GM19043 (cell line): ENCODE measurements at regions not wholly inside any gene's neighbourhood (a gene's known extent, or its start where the extent isn't known, plus 50 kb on each side); places are given as distances from the start of the nearest gene placed in this dataset.
"Not testable (repeated sequence)": the region's sequence is repeated elsewhere in the genome, so short reads cannot be mapped to it uniquely, and the experiment has no call there.

ENCODE experiments used
- ATAC-seq: cut with Tn5 transposase; IDR thresholded peaks from one replicate; pipeline ENCODE4 v1.9.1; 2021; ENCODE audit warnings: low read depth; ENCODE audit not compliant: unreplicated experiment

DNA sequence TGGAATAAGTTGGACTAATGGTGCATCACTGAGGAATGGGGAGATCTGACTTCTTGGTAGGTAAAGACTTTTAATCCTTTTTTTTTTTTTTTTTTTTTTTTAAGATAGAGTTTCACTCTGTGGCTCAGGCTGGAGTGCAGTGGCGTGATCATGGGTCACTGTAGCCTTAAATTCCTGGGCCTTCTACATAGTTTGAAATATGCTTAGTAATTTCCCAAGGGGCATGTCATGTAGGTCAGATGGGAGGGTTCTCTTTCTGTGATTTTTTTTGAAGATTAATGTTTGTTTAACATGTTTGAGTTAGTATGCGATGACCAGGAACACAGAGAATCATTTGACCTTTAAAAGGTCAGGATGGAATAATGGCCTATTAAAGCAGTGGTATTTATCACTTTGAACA is 129.1 kb downstream of the S1PR1 start:
- no peak for ATAC-seq

DNA sequence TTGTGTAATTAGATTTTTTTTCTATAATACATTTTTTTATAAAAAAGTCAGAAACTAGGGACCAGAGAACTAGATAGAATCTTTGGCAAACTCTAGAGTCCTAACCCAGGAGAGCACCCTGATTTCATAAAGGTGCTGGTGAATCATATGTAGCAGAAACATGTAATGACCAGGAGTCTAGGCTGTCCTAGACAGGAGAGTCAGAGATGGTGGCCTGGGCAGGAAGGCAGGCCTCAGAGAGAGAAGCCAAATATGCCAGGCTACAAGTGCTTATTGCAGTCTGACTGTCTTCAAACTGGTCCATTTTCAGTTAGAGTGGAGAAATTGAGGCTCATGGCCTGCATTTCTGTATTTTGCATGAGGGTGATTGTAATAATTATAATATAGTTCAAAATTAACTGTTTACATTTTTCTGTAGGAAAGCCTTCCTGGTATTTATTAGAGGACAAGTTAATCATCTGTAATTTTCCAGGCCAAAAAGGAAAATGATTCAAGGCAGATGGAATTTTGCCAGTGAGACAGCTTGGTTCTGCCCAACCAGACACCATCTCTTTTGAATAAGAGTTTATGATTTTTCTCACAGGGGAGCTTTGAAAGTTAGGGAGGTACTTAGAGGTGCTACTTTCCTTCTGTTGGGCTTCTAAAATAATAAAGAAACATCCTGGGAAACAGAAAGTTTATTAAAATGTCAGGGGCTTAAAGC is 129.8 kb downstream of the S1PR1 start:
- ATAC-seq: no peak

DNA sequence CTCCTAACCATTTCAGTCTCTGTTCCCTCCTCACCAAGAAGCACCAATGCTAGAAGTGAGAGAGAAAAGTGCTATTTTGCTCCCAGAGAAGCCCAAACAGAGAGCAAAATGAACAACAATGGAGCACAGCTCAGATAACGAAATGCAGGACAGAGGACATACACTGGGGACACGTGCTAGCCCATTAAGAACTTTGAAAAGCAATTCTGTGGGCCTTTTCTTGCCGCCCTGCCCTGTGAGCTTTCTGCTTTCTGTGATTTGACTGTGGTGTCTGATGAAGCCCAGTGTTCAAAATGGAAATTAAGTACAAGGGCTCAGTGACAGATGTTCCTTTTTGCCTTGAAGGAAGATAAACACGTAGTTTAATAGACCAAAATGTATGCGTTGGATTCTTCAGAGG is 130.8 kb downstream of the S1PR1 start:
- ATAC-seq: no peak

DNA sequence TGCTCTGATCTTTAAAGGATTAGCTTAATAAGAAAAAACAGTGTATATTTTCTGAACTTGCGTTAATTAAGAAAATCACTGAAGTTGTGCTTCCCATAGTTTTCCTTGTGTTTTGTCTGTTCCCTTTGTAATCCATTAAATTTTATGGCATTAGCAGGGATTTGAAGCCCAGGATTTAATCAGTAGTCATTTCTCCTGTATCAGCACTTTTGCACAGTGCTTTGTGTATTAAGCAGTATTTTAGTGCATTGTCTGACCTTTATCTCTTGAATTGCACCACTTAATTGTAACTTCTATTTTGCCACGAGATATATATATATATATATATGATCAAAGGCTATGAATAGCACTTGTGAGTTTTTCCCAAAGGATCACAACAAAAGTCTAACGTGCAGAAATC is 133.7 kb downstream of the S1PR1 start:
- ATAC-seq: no peak

DNA sequence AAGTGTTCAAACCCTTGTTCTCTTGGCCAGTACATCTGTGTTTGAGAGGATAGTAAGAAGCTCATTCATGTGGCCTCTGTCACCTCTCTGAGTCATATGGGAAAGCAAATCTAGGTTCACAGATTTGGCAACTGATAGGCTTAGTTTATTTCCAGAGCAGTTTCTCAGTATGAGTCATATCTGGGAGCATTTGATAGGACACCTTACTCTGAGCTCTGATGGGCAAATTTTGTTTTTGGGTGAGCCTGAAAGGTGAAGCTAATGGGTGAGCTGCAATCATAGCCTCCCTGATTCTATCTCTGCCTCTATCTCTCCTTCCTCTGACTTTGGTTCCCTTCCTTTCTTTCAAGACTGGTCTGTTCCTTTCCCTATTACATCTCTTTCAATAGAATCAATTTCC is 134.4 kb downstream of the S1PR1 start:
- ATAC-seq: peak; percentile 91

DNA sequence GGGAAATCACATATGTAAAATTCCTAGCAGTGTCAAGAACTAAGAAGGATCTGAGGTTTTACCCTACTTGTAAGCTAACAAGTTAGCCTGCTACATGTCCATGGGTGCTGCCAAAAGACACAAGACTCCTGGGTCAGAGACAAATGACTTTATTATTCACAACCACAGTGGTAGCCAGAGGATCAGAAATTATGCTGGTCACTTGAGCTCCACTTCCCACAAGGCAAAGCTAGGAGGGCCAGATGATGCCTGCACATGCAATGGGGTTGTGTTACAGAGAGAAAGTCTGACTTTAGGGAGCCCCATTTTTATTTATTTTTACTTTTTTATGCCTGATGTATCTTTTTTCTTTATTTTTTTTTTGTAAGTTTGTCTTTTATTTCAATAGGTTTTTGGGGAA is 136.8 kb downstream of the S1PR1 start:
- no peak for ATAC-seq

DNA sequence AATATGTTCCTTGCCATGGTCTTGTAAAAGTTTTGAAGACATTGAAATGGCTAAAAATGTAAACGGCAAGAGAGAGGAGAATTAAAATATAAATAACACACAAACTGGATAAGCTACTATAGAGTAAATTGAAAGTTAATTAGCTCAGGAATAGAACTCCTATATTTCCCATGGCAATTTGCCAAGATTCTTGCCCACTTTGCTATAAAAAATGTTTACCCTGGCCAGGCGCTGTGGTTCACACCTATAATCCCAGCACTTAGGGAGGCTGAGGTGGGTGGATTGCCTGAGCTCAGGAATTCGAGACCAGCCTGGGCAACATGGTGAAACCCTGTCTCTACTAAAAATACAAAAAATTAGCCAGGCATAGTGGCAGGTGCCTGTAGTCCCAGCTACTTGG is 138.6 kb downstream of the S1PR1 start:
- not testable (repeated sequence) for ATAC-seq

DNA sequence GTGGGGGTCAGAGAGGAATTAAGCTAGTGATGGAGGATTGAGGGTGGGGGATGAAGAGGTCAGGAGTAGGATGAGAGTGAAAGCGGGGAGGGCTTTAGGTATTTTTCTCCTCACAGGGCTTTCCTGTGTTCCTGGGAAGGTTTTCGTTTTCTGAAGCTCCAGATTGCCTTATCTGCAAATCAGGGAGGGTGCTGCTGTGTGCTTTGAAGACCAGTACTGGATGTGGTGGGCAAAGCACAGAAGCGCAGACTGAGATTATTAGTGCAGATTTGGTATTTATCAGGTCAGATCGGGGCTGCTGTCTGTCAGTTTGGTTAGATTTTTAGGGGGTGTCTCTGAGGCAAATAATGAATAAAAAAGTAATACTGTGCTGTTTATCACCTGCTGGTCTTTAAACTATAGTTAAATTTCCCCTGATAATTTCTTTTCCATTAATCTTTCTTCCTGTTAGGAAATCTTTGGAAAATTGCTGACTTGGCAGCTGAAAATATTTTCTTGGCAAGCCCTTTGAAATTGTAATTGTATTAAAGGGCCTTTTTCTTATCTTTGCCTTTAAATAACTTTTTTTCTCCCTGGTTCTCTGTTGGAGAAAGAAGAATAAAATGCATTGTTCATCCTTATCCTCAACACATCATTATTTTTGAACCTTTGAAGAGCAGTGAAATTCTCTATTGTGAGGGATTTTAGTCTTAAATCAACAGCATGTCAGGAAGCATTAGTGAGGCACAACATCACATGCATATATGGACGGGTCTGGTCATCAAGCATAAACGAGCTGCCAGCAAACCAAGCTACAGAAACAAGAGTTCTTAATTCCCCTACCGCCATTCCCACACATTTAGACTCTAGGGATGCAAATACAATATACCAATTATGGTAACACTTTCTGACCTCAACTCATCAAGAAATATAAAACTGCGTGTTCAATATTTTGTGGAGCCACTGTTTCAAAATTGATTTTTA is 139.6 kb downstream of the S1PR1 start:
- ATAC-seq: no peak

DNA sequence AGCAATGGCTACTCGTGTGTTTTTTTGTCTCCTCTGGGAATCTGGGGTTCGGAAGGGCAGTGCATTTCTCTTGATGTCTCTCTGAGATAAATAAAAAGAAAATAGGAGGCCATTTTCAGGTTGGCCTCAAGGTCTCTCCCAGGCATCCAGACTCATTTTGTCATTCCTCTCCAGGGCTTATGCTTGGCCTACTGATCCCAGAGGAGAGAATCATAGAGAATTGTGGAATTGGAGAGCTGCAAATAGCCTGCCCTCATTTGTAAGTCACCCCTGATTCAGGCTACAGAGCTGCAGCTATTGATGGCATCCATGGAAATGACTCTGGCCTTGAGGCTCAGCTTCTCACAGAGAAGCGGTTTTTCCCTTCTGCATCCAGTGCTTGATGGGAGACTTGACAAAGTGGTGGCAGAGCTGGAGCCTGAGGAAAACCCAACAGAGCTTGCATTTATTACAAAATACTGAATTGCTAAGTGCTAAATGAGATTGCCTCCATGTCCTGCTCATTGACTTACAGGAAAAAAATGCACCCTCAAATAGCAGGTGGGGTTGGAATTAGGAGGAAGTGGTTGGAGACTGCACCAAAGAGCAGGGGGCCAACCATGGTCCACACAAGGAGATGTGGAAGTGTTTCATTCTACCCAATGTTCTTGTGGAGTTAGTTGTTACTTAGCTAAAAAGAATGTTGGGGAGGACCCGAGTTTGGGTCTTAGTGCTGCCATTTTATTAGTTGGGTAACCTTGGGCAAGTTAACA is 140.4 kb downstream of the S1PR1 start:
- ATAC-seq: no peak

DNA sequence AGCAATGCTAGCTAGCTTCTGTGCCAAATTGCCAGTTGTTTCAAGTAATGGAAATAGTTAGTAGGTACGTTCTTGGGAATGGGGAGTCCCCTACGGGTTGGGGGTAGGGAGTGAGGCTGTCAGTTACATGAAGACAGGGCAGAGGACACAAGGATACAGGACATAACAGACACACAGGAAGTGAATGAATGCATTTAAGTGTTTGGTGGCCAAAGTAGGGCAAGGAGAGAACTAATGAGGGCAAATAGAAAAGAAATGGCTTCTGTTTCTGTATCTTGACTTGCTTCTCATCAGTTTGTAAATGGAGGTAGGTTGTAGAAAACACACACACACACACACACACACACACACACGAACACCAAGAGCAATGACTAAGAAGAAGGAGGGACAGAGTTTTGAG is 142.2 kb downstream of the S1PR1 start:
- no peak for ATAC-seq

DNA sequence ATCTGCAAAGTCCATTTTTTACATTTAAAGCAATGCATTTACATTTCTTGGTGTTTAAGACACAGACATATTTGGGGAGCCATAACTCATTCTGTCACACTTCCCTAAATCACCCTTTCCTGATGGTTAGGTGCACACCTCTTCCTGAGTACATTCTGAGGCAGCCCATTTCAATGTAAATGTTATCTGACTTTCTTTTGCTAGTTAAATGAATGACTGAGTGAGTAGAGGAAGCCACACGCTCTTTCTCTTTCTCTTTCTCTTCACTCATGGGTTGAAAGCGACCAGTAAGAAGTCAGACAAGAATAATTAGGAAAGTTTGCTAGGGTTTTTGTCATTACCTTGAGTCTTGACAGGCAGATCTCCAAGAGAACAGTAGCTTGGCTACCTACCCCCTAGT is 143.1 kb downstream of the S1PR1 start:
- peak; percentile 93 for ATAC-seq

DNA sequence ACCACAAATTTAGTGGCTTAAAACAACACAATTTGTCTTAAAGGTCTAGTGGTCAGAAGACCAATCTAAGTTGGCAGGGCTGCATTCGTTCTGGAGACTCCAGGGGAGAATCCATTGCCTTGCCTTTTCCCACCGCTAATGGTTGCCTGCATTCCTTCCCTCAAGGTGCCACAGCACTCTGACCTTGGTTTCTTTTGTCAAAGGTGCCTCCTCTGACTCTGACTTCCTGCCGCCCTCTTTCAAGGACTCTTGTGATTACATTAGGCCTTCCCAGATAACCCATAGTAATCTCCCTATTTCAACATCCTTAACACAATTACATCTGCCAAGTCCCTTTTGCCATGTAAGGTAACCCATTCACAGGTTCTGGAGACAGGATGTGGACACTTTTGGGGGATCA is 145.3 kb downstream of the S1PR1 start:
- ATAC-seq: no peak

DNA sequence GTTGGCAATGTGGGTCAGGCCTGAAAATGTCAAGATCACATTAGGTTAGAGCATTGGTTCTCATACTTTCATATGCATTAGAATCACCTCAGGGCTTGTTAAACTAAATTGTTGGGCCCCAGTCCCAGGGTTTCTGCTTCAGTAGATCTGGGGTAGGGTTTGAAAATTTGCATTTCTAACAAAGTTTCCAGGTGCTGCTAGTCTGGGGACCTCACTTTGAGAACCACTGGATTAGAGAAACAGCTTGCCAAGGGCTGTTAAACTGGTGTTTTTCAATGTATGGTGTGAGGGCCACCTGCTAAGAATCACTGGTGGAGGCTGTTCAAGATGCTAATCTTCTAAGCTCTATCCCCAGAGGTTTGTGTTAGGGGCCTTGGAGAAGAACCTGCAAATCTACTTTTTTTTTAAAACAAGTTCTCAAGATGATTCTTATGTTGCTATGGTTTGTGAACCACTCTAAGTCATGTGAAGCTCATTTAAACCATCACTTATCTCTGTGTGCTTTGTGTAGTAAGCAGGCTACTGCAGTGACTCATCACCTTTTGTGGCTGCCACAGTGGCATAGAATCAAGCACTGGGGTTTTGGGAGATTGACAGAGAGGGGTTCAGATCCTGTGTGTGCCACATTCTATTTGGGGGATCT is 152.2 kb downstream of the S1PR1 start:
- ATAC-seq: peak; percentile 87

DNA sequence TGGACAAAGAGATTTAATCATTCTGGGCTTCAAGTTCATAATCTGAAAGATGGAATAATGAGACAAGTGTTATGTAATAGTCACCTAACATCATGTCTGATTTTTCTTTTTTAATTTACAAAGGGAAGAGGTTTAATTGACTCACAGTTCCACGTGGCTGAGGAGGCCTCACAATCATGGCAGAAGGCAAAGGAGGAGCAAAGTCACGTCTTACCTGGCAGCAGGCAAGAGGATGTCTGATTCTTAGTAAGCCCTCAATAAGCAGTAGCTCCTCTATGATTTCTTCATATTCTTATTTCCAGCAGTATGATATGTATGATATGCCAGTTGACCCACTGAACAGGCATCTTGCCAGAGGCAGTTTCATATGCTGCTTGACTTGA is 152.7 kb downstream of the S1PR1 start:
- ATAC-seq: no peak

DNA sequence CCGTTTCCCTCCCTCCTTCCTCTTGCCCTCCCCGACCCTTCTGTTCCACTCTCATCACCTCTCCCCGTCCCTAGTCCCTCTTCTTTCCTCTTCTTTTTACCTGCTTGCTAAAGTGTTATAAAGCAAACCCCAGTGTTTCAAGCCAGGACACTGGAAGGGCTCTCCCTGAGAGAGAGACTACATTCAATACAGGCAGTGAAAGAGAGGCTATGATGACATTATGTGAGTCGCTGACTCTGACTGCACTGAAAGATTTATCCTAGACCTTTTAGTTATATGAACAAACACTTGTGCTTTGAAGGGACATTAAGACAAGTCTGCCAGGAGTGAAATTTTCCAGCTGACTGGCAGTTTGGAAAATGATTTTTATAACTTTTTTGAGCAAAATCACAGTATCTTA is 155.7 kb downstream of the S1PR1 start:
- ATAC-seq: no peak

DNA sequence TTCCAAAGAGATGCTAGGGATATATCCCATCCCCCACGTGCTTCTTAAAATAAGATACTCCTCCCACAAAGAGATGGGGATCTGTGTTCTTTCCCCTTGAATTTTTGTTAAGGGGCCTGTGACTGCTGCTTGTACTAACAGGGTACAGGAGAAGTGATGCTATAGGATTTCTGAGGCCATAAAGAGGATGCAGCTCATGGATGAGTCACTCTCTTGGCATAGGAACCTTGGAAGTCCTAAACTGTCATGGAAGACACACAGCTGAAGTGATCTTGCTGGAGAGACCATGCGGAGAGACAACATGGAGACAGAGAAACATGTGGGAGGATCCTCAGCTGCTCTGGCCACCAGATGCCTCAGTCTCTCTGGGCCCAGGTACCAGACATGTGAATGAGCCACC is 157.2 kb downstream of the S1PR1 start:
- no peak for ATAC-seq

DNA sequence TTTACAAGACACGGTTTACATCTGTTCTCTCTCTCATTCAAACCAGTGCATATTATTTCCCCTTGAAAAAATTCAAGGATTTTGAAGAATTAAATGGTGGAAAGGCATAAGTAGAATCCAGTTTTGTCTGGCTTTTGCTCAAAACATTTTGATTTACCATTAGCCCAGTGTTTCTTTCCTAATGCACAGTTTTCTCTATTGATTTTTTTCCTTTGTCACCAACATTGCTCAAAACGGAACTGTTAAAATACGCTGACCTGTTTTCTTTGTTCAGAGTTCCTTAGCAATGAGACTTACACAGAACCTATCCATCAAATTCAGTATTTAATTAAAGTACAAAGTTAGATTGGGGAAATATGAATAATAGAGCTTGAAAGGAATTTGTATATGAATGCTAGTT is 162.4 kb downstream of the S1PR1 start:
- ATAC-seq: no peak

DNA sequence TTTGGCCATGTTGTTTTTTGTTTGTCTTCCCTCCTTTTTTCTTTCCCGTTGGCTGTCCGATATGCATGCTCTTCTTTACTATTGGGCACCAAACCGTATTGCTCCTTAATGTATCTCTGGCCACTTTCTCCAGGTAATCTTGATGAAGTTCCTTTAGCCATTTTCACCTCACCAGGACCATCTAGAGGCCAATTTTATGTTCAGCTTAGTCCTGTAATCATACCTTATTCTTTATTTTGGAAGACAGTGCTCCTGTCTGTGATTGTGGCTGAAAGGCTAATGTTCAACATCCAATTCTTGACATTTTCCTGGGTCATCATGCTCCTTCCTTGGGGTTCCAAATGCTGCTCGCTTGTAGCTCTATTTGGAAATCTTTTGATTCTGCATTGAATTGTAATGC is 169.5 kb downstream of the S1PR1 start:
- no peak for ATAC-seq

DNA sequence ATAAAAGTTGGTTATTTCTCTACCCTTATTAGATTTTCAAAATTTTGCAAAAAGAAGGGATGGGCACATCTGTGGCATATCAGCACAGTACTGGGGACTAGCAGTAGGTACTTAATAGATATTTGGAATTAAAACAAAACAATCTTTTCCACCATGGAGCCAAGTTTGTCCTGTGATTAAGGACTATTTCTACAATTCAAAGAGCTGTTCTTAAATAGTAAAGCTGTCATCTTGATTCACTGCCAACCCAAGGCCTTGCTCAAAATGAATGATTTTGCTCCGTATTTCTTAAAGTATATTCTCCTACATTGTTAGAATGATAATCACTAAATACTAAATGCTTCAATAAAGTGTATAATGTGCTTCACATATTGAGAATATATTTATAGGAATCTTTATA is 169.9 kb downstream of the S1PR1 start:
- ATAC-seq: no peak

DNA sequence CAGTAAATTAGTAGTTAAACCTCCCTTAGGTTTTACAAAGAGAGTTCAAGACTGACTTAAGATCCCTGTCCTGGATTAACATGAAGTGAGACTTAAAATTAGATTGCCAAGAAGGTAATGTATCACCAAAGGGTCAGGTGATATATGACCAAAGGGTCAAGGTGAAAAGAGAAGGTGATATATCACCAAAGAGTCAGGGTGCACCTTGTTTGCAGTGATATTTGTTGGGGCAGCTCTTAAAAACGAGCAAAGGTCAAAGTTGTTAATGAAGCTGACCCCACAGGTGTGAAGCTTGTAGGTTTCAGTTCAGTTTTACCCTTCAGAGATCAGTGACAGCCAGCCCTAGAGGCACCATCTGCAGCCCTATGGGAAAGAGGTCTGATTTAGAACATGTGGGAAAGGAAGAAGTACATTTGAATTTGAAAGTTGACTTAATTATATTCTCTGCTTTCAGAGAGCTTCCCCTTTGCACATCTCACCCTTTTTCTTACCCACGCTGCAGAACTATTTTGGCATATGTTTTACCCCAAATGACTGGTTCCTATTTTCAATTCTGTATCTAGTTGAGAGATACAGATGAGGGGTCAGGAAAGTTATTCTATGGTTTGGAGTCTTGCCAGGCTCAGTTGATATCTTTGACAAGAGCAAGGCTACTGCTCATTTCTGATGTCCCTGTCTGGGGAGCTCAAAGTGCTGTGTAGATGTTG is 170.8 kb downstream of the S1PR1 start:
- ATAC-seq: peak; percentile 59
